NCI-H2081 treated with DMSO at 0.1 percent for 48 hours (cell line): ENCODE measurements at regions not wholly inside any gene's neighbourhood (a gene's known extent, or its start where the extent isn't known, plus 50 kb on each side); places are given as distances from the start of the nearest gene placed in this dataset.
A peak's percentile ranks its signal among the peaks of the same experiment; 100 is the strongest.

Experiments
- DNase-seq: peaks from one replicate; lab custom pipeline; 2025; lab: John Stamatoyannopoulos, UW

DNA sequence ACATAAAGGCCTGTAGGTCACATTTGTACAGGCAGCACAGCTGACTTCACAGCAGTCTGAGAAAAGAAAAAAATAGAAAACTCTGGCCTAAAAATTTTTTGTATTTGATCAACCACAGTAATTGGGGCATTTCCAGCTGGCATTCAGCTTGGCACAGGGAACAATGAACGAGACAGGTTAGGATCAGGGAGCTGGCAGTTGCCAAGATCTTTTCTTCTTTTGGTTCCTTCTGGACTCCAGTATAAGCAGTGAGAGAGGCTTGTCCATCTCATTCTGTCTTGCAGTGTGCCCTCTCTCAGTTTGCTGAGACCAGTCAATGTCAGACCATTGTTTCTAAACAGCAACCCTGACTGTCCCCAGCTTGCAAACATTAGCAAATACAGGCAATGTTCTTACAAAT, 601.1 kb downstream of the TLR4 start:
- no peak for DNase-seq

DNA sequence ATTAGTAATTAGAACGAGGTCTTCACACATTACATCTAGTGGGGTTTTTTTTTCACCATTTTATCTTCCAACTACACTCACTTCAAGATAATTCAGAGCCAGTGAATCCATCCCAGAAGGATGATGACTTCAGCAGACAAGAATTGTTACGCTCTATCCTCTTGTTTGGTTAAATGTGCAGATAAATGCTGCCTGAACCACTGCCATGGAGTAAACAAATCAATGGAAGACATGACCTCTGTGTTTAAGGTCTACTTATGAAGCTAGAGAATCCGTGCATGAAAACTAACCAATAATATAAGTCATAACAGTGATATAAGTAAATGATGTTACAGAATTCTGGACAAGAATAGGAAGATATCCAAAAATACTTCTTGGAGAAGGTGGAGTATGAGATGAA, 602.6 kb downstream of the TLR4 start:
- no peak for DNase-seq

DNA sequence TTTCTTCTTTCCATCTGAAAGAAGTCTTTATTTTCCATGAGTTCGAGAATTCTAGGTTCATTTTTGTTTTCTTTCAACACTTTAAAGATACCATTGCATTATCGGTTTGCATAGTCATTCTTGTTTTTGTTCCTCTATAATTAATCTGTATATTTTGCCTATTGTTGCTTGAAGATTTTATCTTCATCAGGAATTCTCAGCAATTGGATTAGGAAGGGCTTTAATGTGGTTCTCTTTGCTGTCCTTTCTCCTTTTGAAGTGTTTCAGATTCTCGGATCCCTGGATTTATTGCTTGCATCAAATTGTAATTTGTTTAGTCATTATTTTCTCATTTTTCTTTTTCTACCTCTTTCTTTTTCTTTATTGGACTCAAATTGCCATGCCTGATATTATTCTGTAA, 609.8 kb downstream of the TLR4 start:
- no peak for DNase-seq

DNA sequence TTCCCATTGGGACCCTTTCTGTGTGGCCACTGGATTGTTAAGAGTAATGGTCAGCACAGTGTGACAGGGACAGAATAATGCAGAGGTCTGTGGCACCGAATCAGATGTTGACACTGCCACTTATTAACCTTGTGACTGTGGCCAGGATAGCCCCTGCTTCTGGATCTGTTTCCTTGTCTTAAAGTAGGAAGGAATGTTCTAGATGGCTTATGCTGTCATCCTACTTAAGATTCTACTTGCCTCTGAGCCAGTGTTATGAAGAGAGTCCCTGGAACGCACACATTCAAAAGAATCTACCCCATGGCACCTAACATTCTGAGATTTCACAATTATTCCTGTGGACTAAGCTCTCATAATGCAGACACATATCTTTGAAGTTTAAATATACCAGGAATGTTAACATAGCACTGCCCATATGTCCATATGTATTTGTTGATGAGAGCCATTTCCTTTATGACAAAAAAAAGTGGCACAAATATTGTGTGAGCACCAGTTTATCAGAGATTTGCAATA, 612.7 kb downstream of the TLR4 start:
- no peak for DNase-seq

DNA sequence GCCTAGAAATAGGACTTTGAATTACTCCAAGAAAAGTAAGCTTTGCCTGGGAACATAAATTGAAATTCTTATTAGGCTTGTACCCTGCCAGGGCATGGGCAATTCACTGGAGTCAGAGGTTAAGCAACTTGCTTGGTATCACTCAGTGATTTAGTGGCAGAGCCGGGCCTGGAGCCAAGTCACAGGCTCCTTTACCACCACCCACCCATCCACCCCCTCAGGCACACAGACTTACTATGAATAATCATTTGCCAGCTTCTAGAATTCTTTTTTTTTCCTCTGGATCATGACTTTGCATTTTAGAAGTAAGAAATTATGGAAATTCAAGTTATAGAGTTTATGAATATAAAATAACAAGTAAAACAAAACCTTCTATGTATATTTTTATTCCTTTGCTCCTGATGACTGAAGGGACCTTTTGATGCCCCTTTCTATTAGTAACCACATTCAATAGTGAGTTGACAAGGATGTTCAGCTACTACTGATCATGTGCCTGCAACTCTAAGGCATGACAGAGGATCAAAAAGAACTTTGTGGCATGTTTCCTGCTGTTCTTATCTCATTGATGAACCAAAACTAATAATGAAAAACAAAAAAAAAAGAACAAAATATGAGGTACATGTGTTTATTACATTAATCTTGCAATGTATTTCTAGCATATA, 614.7 kb downstream of the TLR4 start:
- no peak for DNase-seq

DNA sequence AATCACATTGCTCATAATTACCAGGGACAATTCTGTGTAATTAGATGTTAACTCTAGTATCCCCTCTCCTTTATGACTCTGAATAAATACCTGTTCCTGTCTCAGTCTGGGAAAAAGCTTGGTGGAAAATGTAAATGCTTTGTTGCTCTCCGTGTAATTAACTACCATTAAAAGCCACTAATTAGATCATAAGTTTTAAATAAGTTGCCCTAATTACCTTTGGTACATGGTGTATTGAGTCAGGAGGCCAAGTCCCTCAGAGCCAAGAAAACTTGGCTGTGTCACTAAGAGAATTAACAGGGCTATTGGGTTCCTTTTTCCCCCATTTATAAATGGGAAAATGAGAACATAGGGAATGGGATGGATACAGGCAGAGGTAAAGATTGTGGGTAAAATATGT, 617.6 kb downstream of the TLR4 start:
- peak; percentile 63 for DNase-seq

DNA sequence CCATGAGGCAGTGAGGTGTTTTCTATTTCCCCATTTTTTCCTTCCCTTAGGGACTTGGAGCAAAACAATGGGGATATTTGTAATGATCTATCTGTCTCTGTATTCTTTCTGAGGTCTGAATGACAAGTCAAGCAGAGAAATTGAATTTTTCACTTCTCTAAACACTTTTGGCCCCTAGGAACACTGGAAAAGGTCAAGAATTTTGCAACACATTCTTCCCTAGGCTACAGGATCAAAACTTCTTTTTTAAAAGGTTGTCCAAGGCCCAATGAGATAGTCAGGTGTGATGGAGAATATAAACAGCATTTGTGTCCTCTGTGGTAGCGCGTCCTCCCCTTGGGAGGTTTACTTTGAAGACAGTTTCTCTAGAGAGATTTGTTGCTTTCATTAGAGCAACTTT, 620.5 kb downstream of the TLR4 start:
- no peak for DNase-seq

DNA sequence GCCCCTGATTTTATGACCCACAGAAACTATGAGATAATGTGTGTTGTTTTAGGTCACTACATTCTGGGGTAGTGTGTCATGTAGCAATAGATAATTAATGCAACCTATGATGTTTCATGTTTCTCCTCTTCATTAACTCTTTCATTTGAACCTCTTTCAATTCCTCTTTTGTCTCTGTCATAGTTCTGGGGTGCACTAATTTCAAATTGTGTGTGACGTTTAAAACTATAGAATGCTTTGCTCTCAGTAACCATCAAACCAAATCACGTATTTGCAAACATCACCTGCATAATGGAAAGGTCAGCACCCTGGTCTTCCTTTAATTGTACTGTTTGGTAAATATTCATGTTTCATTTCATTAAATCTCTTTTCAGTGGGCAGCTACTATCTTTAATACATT, 621.6 kb downstream of the TLR4 start:
- DNase-seq = no peak

DNA sequence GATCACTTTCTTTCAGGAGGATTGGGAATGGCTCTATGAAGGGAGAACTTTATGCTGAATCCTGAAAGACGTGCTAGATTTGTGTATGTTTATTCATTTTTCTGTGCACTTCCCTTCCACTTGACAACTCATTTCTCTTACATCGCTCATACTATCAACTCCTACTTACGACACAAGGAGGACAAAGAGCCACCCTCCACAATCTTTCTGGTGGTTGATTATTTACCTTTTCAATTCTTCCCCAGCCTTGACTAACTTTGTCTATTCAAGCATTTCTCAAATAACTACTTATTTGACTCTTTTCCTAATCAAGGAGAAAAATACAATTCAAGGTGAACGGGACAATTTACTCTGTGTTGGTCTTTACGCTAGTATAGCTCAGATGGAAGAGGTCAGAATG, 622.1 kb downstream of the TLR4 start:
- DNase-seq = no peak

DNA sequence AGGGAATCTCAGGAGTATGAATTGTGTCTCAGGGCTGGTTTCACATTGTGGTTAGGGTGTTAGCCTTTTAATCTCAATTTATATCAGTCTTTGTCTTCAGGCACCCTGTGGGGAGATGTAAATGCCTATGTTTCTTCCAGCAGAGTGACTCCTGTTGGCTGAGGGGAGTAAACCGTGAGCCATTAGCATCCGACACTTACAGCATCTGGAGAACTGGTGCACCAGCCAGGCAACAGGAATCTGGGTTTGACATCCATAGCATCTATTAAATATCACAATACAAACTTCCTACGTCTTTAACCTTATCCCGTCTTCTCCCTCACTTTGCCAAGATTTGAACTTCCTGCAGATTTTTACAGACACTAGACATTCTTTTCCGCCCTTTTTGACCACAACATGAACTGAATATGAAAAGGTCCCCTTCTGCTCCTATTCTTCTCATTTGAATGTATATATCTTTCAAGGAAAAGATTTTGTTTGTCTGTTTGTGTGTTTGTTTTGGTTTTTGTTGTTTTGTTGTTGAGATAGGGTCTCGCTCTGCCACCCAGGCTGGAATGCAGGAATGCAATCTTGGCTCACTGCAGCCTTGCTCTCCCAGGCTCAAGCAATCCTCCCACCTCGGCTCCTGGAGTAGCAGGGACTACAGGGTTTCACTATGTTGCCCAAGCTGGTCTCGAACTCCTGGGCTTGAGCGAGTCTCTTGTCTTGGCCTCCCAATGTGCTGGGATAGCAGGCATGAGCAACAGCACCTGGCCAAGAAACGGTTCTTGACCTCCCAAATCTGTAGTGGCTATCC, 626.2 kb downstream of the TLR4 start:
- DNase-seq = no peak

DNA sequence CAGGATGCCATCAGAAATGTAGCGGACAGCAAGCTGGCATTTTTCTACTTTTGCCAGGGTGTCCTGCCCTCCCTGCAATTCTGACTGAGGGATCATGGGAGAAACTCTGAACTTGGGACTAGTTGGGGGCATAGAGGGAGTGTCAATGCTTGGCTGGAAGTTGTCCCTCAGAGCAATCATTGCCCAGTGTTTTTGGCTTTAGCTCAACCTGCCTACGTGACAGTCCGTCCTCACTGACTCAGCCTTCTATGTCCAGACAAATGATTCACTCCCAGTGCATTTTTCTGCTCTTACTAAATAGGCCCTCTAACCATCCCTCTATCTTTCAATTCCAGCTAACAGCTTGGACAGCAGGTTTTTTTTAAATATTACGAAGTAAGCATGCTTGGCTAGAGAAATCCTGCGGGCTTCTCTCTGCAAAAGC, 627.4 kb downstream of the TLR4 start:
- DNase-seq = no peak

DNA sequence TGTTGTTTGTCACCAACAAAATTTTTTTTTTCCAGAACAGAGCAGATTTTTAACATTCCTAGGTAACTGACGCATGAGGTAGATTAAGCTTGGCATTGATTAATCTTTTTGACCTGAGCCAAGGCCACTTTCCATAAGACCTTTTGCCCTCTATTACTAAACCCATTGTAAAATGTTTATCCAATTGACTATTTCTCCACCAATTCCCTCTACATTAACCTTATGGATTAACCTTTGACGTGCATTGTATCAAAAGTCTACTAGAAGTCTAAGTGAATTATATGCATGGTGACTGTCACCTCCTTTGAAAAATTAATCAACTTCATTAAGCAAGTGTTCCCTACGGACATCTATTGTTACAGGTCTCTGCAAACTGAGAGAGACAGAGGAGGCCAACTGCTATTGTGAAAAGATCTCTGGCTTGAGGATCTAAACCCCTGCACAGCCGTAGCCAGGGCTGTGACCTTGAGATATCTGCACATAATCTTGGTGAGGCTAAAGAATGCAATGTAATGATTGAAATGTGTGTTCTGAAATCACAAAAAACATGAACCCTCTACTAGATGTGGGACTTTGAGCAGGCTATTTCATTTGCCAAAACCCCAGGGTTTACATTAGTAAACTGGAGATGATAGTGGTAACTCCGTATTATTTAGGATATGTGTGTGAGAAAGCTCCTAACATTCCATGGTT, 632.2 kb downstream of the TLR4 start:
- no peak for DNase-seq

DNA sequence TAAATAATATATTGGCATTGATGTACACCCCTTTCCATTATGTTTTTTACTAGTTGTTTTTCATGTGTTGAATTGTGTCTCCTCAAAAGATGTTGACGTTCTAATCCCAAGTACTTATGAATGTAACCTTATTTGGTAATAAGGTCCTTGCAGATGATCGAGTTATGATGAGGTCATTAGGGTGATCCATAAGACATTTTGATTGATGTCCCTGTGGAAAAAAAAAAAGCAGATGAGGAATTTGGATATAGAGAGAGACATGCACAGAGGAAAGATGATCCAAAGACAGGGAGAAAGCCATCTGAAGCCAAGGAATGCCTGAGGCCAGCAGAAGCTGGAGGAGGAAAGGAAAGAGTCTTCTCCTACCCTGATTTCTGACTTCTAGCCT, 632.7 kb downstream of the TLR4 start:
- DNase-seq = no peak

DNA sequence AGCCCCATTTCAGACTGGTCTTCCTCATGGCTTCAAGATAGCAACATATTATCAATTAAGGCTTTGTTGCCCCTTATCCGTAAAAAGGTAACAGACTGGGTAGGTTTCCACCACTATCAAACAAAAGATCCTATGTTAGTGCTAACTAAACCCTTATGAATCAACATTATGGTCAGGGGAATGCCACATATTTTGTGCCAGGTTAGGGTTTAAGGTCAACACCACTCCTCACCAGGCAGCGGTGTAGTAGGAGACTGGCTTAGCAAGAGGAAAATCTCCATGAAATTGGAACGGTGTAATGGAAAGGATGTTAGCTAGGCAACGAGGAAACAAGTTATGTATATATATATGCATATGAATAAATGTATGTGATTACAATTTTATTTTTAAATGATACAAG, 655.8 kb downstream of the TLR4 start:
- no peak for DNase-seq

DNA sequence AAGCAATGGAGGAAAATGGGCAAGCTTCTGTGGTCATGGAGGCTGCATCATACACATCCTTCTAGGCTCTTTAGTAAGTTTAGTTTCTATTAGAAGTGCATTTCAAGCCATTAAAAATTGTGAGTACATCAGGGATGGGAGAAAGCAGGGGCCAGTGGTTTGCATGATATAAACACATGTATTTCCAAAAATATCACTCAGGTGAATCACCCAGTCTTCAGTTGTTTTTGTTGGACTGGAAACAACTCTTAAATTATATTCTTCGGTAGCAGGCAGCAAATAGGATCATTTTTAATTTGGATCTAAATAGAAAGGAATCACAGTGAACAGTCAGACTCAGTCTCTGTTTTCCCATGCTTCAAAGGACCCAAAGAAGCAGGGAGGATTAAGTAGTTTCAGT, 657.9 kb downstream of the TLR4 start:
- DNase-seq = no peak

DNA sequence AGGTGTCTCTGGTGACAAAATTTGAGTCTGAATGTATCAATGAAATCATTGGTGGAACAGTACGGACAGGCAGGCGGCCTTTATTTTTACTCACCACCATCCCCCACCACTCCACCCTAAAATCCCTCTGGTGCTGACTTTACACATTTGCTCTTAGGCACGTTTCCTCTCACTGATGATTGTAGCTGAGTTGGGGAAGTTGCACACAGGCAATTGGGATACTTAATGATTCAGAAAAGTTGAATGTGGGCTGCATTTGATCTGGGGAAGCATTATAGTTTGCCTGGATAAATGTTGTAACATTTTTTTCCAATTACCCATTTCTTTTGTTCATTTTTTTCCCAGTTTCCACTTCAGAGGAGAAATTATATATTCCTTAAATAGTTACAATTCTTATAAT, 658.4 kb downstream of the TLR4 start:
- DNase-seq = no peak

DNA sequence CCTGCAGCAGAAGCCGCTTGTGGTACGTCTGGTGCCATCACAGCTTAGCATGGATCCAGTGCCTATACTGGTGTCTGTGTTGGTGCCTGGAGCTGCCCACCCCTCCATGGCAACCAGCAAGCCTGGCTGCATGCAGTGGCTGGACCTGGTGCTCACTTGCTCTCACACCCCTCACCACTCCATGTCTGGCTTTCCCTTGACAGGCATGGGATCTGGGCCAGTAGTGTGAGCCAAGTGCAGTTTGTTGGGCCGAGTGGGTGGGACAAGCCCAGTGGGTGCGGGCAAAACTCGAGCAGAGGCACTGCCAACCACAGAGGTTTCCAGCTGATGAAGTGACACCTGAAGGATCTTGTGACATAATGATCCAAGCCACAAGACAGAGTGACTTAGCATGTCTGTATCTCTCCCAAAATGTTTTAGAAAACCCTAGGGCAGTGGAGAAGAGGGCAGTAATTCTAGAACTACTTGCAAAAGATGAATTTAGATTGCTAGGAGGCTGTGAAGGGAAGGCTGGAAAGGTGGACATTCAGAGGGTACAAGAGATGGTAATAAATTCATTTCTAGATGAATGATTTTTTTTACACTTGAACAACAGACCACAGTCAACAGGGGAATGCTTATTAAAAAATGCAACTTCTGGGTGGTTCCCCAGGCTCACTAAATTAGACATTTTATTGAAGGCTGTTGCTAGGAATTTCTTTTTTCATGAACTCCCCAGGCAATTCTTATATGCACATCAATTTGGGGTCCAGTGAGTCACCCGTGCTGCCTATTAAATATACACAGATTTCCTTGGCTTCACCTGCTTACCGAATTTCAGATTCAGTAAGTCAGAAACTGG, 660.3 kb downstream of the TLR4 start:
- no peak for DNase-seq

DNA sequence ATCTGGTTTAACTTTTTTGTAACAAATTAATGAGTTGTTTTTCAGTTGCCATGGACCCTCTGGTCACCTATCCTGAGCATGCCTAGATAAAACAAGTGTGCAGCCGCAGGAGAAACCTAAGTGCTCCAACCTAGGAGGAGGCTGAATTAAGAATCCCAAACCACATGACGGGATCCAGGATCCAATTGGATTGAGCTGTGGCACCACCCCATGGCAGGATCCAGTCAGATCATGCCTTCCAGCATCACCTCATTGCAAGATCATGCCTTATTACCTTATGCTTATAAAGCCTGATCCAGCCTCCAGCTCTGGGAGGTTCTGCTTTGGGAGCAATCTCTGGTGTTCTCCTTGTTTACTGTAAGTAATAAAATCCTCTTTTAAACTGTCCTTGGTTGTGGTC, 662.0 kb downstream of the TLR4 start:
- DNase-seq = no peak

DNA sequence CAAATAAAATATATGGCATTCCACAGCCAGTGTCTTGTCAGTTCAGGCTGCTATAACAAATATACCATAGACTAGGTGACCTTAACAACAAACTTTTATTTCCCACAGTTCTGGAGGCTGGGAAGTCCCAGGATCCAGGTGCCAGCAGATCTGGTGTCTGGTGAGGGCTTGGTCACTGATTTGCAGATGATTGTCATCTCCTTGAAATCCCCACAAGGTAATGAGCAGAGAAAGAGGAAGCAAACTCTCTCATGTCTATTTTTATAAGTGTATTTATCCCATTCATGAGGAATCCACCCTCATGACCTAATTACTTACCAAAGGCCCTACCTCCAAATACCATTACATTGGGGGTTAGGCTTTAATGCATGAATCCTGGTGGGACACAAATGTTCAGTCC, 663.2 kb downstream of the TLR4 start:
- no peak for DNase-seq

DNA sequence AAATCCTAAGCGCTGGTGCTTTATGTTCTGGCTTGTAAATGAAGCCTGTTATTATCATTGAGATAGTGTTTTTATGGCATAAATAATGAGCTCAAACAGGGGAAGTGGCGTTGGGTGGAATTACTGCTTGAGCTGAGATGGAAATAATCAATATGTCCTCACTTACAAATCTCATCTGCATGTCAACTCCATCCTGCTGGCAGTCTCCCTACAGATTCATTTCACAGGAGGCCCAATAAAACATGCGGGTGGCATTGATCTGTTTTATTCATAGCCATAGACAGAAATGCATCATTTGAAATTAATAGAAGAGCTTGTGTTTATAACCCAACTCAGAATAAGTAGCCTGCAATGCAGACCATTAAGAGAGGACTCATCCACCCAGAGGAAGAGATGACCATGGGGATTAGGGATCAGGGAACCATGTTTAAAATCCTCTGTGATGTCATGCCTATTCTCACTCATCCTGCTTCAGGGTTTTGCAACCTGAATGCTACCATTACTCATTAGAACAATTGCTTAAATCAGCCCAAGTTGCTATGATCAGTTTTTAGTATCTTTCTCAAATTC, 680.4 kb downstream of the TLR4 start:
- DNase-seq = no peak

DNA sequence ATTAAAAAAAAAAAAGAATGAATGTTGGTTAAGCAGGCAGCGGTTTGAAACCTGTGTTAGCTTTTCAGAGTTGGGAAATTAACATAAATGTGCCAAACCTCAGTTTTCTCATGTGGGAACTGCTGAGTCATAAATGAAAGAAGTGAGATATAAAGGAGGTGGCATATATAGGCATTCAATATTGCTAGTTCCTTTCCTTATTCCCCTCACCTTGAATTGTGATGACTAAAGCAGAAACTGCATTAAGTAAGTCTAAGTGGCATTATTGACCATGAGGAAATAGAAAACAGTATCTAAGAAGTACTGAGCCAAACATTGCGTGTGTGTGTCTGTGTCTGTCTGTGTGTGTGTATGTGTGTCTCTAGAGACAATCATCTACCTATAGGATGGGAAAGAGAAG, 691.2 kb downstream of the TLR4 start:
- no peak for DNase-seq

DNA sequence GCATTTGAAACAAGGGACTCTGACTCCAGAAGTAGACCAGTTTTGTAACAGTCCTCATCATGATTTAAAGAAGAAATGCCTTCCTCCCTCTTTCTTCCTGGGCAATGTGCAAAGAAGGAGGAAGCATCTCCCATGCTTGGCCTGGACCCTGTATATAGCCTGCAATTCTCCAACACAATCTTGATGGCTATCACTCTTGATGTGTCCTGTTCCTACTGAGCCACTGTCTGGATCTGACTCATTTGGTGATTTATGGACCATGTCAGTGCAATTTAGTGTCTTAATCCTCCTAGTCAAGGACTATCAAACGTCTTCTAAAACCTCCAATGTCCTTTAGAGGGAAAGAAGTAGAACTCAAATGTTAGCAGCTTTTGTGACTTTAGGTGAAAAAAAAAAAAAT, 697.3 kb downstream of the TLR4 start:
- DNase-seq = no peak
